ENCODE measurements at regions not wholly inside any gene's neighbourhood (a gene's known extent, or its start where the extent isn't known, plus 50 kb on each side); places are given as distances from the start of the nearest gene placed in this dataset.

GRCh38 chr11:105489446-105489845, 120.4 kb upstream of the GRIA4 start:
- no peak for DNase-seq (ENCODE audit: insufficient read length, low spot score)
- FAIRE-seq: no peak
- no peak for TF ChIP-seq PAX5 (IDR thresholded peaks at IDR 0.05; ENCODE audit: insufficient read depth, low read length, severe bottlenecking)
- no peak for TF ChIP-seq TAF1 (IDR thresholded peaks at IDR 0.05; ENCODE audit: low read depth, low read length)
- no peak for TF ChIP-seq POLR2AphosphoS5 (IDR thresholded peaks at IDR 0.05; ENCODE audit: low read depth, low read length)
- no peak for TF ChIP-seq POLR2A (IDR thresholded peaks at IDR 0.05; ENCODE audit: low read depth, low read length)

GRCh38 chr11:105486929-105487328, 122.9 kb upstream of the GRIA4 start:
- FAIRE-seq: no peak
- no peak for TF ChIP-seq POU2F2 (IDR thresholded peaks at IDR 0.05; ENCODE audit: low read depth, low read length)
- no peak for DNase-seq (ENCODE audit: insufficient read length, low spot score)

GRCh38 chr11:105469931-105470330, 139.9 kb upstream of the GRIA4 start:
- TF ChIP-seq SPI1 (IDR thresholded peaks at IDR 0.05; ENCODE audit: low read depth, low read length): no peak
- no peak for TF ChIP-seq PAX5 (IDR thresholded peaks at IDR 0.05; ENCODE audit: insufficient read depth, low read length, severe bottlenecking)
- no peak for TF ChIP-seq POLR2A (IDR thresholded peaks at IDR 0.05; ENCODE audit: low read depth, low read length)
- no peak for TF ChIP-seq TAF1 (IDR thresholded peaks at IDR 0.05; ENCODE audit: low read depth, low read length)
- TF ChIP-seq POU2F2 (IDR thresholded peaks at IDR 0.05; ENCODE audit: low read depth, low read length): no peak
- TF ChIP-seq POLR2AphosphoS5 (IDR thresholded peaks at IDR 0.05; ENCODE audit: low read depth, low read length): no peak
- FAIRE-seq (no peak), DNase-seq (ENCODE audit: insufficient read length, low spot score) (no peak)

- DNase-seq (ENCODE audit: insufficient read length, low spot score): no peak
- TF ChIP-seq POLR2AphosphoS5 (IDR thresholded peaks at IDR 0.05; ENCODE audit: low read depth, low read length) (no peak), PAX5 (IDR thresholded peaks at IDR 0.05; ENCODE audit: insufficient read depth, low read length, severe bottlenecking) (no peak), TAF1 (IDR thresholded peaks at IDR 0.05; ENCODE audit: low read depth, low read length) (no peak), POLR2A (IDR thresholded peaks at IDR 0.05; ENCODE audit: low read depth, low read length) (no peak), SPI1 (IDR thresholded peaks at IDR 0.05; ENCODE audit: low read depth, low read length) (no peak), POU2F2 (IDR thresholded peaks at IDR 0.05; ENCODE audit: low read depth, low read length) (no peak)
- no peak for FAIRE-seq
These were observed 141.7 kb upstream of the GRIA4 start for GRCh38 chr11:105468154-105468553.

- FAIRE-seq (no peak), DNase-seq (ENCODE audit: insufficient read length, low spot score) (no peak)
- TF ChIP-seq SPI1 (IDR thresholded peaks at IDR 0.05; ENCODE audit: low read depth, low read length): no peak
- no peak for TF ChIP-seq TAF1 (IDR thresholded peaks at IDR 0.05; ENCODE audit: low read depth, low read length)
- TF ChIP-seq PAX5 (IDR thresholded peaks at IDR 0.05; ENCODE audit: insufficient read depth, low read length, severe bottlenecking): no peak
- no peak for TF ChIP-seq POLR2A (IDR thresholded peaks at IDR 0.05; ENCODE audit: low read depth, low read length)
- no peak for TF ChIP-seq POU2F2 (IDR thresholded peaks at IDR 0.05; ENCODE audit: low read depth, low read length)
- no peak for TF ChIP-seq POLR2AphosphoS5 (IDR thresholded peaks at IDR 0.05; ENCODE audit: low read depth, low read length)
These were observed 143.2 kb upstream of the GRIA4 start for GRCh38 chr11:105466582-105467228.

- DNase-seq (ENCODE audit: insufficient read length, low spot score) (no peak), FAIRE-seq (no peak)
- TF ChIP-seq TAF1 (IDR thresholded peaks at IDR 0.05; ENCODE audit: low read depth, low read length) (no peak), POLR2A (IDR thresholded peaks at IDR 0.05; ENCODE audit: low read depth, low read length) (no peak), POU2F2 (IDR thresholded peaks at IDR 0.05; ENCODE audit: low read depth, low read length) (no peak), PAX5 (IDR thresholded peaks at IDR 0.05; ENCODE audit: insufficient read depth, low read length, severe bottlenecking) (no peak), SPI1 (IDR thresholded peaks at IDR 0.05; ENCODE audit: low read depth, low read length) (no peak), POLR2AphosphoS5 (IDR thresholded peaks at IDR 0.05; ENCODE audit: low read depth, low read length) (no peak)
These were observed 151.8 kb upstream of the GRIA4 start for GRCh38 chr11:105458071-105458470.

- DNase-seq (ENCODE audit: insufficient read length, low spot score): no peak
- FAIRE-seq: no peak
- TF ChIP-seq TAF1 (IDR thresholded peaks at IDR 0.05; ENCODE audit: low read depth, low read length): no peak
- no peak for TF ChIP-seq PAX5 (IDR thresholded peaks at IDR 0.05; ENCODE audit: insufficient read depth, low read length, severe bottlenecking)
- TF ChIP-seq POLR2A (IDR thresholded peaks at IDR 0.05; ENCODE audit: low read depth, low read length): no peak
- TF ChIP-seq SPI1 (IDR thresholded peaks at IDR 0.05; ENCODE audit: low read depth, low read length): no peak
- no peak for TF ChIP-seq POLR2AphosphoS5 (IDR thresholded peaks at IDR 0.05; ENCODE audit: low read depth, low read length)
- TF ChIP-seq POU2F2 (IDR thresholded peaks at IDR 0.05; ENCODE audit: low read depth, low read length): no peak
These were observed 152.9 kb upstream of the GRIA4 start for GRCh38 chr11:105456950-105457349.

- no peak for FAIRE-seq
- TF ChIP-seq POLR2AphosphoS5 (IDR thresholded peaks at IDR 0.05; ENCODE audit: low read depth, low read length): no peak
- TF ChIP-seq PAX5 (IDR thresholded peaks at IDR 0.05; ENCODE audit: insufficient read depth, low read length, severe bottlenecking): no peak
- TF ChIP-seq TAF1 (IDR thresholded peaks at IDR 0.05; ENCODE audit: low read depth, low read length): no peak
- TF ChIP-seq POLR2A (IDR thresholded peaks at IDR 0.05; ENCODE audit: low read depth, low read length): no peak
- no peak for TF ChIP-seq POU2F2 (IDR thresholded peaks at IDR 0.05; ENCODE audit: low read depth, low read length)
- no peak for TF ChIP-seq SPI1 (IDR thresholded peaks at IDR 0.05; ENCODE audit: low read depth, low read length)
- DNase-seq (ENCODE audit: insufficient read length, low spot score): no peak
These were observed 160.7 kb upstream of the GRIA4 start for GRCh38 chr11:105449100-105449734.

GRCh38 chr11:105448703-105449079, 161.2 kb upstream of the GRIA4 start:
- FAIRE-seq (no peak), DNase-seq (ENCODE audit: insufficient read length, low spot score) (no peak)
- no peak for TF ChIP-seq POU2F2 (IDR thresholded peaks at IDR 0.05; ENCODE audit: low read depth, low read length)
- no peak for TF ChIP-seq POLR2AphosphoS5 (IDR thresholded peaks at IDR 0.05; ENCODE audit: low read depth, low read length)
- no peak for TF ChIP-seq PAX5 (IDR thresholded peaks at IDR 0.05; ENCODE audit: insufficient read depth, low read length, severe bottlenecking)
- TF ChIP-seq TAF1 (IDR thresholded peaks at IDR 0.05; ENCODE audit: low read depth, low read length): no peak
- no peak for TF ChIP-seq POLR2A (IDR thresholded peaks at IDR 0.05; ENCODE audit: low read depth, low read length)
- no peak for TF ChIP-seq SPI1 (IDR thresholded peaks at IDR 0.05; ENCODE audit: low read depth, low read length)
